Kidney (tissue), 13 donors: ENCODE measurements at regions not wholly inside any gene's neighbourhood (a gene's known extent, or its start where the extent isn't known, plus 50 kb on each side); places are given as distances from the start of the nearest gene placed in this dataset.

Experiments used
- DNase-seq, 5 donors: peaks; one replicate each; pipeline ENCODE4 v3.0.0-alpha.2; 2013 to 2020
- FAIRE-seq: peaks from 2 replicates; lab custom pipeline; 2012; peaks lifted over from hg19 to GRCh38; lab: Jason Lieb, UNC
- H3K27ac ChIP-seq, 2 donors: one replicate each; pipeline ENCODE4 v1.7.0; 2013; ENCODE audit warnings: low read depth in 2 of 2, low read length in 2 of 2, inconsistent platforms in 1 of 2
- H3K27me3 ChIP-seq: one replicate; pipeline ENCODE4 v1.7.1; 2013; ENCODE audit warnings: low read length, inconsistent platforms; ENCODE audit not compliant: control insufficient read depth, insufficient read depth
- H3K36me3 ChIP-seq, 3 donors: one replicate each; pipeline versions ENCODE4 v1.7.0 to v1.7.1; 2013; ENCODE audit warnings: low read length in 3 of 3, control low read depth in 1 of 3, inconsistent platforms in 1 of 3; ENCODE audit not compliant: insufficient read depth in 3 of 3, control insufficient read depth in 2 of 3
- H3K4me1 ChIP-seq, 3 donors: one replicate each; pipeline versions ENCODE4 v1.7.0 to v1.7.1; 2013; ENCODE audit warnings: low read length in 3 of 3, inconsistent platforms in 1 of 3, low read depth in 1 of 3; ENCODE audit not compliant: control insufficient read depth in 2 of 3, insufficient read depth in 2 of 3
- H3K4me3 ChIP-seq, 3 donors: one replicate each; pipeline versions ENCODE4 v1.7.0 to v1.8.1; 2013; ENCODE audit warnings: low read length in 3 of 3, control low read depth in 1 of 3, inconsistent platforms in 1 of 3
- H3K9ac ChIP-seq, 3 donors: one replicate each; pipeline versions ENCODE4 v1.7.0 to v1.7.1; 2013; ENCODE audit warnings: low read length in 3 of 3, control low read depth in 1 of 3, inconsistent platforms in 1 of 3
- H3K9me3 ChIP-seq, 3 donors: one replicate each; pipeline versions ENCODE4 v1.7.0 to v1.7.1; 2013; ENCODE audit warnings: low read length in 3 of 3, control low read depth in 1 of 3, inconsistent platforms in 1 of 3; ENCODE audit not compliant: control insufficient read depth in 2 of 3, insufficient read depth in 1 of 3
- intact Hi-C: fragments of 100-400 bp; cut with DNase I; formaldehyde crosslinking; loops from one replicate; pipeline ENCODE4 v1.11.1; 2022
- TF ChIP-seq, protein P1 (sequence below): IDR thresholded peaks from 3 replicates; pipeline ENCODE4 v1.5.1; 2012; ENCODE audit warnings: mild to moderate bottlenecking, moderate library complexity, borderline replicate concordance; ENCODE audit not compliant: insufficient read depth; ENCODE audit errors: extremely low read depth
- donor health status: control.
- donor health status: control.
- donor health status: control.
- donor health status: control.
- donor health status: control.
- donor health status: DM: yes; HTN: yes; CAD: no.
- donor health status: Normal renal cell carcinoma (clear cell type).

DNA sequence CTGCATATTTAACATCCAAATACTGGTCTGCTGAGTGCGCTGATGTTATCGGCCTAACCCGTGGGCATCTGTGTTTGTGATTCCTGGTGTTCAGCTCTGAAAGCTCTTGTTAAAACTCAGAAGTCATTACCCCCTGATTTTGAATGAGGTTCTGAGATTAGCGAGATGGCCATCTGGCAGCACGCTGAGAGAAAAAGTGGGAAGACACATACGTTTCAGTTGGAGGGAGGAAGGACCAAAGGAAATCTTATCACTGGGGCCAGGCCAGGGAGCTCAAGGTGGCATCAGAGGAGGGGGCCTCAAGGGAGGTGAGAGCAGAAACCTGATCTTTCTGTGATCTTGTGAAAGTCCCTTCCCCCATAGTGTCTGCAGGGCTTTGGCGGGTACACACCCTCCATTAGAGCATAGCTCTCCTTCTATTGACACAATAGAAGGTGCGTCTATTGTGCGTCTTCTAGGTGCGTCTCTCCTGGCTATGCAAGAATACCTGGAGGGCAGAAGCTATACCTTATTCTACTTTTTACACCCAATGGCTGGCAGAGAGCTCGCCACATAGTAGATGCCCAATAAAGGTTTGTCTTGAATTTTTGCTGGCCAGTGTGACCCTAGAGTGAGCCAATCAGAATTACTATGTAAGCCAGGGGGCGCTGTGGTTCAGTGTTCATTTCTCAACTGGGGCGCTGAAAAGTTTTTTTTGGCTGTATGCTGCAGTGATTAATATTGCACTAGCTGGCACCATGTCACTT is 182.4 kb downstream of the SHQ1 start:
- DNase-seq, result peak in 1 of 5 donors; percentile 40
- FAIRE-seq, result no peak
- Histone ChIP-seq H3K27me3 (no peaks in the 10 kb centered on the region), H3K9me3 (no peaks in the 10 kb centered on the region), H3K27ac (no peak overlapping the region), H3K36me3 (no peaks in the 10 kb centered on the region), H3K4me1 (no peaks in the 10 kb centered on the region), H3K4me3 (no peak overlapping the region), H3K9ac (no peak overlapping the region)
- intact Hi-C loops, result no loop called here
- TF ChIP-seq, protein P1, sequence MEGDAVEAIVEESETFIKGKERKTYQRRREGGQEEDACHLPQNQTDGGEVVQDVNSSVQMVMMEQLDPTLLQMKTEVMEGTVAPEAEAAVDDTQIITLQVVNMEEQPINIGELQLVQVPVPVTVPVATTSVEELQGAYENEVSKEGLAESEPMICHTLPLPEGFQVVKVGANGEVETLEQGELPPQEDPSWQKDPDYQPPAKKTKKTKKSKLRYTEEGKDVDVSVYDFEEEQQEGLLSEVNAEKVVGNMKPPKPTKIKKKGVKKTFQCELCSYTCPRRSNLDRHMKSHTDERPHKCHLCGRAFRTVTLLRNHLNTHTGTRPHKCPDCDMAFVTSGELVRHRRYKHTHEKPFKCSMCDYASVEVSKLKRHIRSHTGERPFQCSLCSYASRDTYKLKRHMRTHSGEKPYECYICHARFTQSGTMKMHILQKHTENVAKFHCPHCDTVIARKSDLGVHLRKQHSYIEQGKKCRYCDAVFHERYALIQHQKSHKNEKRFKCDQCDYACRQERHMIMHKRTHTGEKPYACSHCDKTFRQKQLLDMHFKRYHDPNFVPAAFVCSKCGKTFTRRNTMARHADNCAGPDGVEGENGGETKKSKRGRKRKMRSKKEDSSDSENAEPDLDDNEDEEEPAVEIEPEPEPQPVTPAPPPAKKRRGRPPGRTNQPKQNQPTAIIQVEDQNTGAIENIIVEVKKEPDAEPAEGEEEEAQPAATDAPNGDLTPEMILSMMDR, result peak; percentile 45

DNA sequence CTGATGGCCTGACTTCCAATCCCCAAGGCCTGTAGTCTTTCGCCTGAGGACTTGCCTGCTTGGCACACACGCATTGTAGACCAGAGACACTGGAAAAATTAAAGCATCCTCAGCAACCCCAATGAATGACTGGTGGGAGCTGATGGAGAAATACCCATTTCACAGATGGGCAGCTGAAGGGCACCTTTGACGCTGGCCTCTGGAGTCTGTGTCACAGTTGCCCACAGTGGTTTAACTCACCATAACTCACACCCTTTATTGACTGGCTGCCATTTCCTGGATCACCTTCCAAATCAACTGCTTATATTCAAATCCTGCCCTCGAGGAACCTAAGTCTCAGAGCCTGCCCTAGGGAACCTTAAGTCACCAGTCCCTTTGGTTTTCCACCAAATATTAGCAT is 183.1 kb downstream of the SHQ1 start:
- no peak for DNase-seq
- H3K9me3 ChIP-seq, result no peaks in the 10 kb centered on the region
- H3K36me3 ChIP-seq, result no peaks in the 10 kb centered on the region
- H3K4me1 ChIP-seq, result no peaks in the 10 kb centered on the region
- no peaks in the 10 kb centered on the region for H3K27me3 ChIP-seq
- TF ChIP-seq, protein P1, result no peak
- intact Hi-C loops, result no loop called here
- no peak overlapping the region for H3K27ac ChIP-seq
- FAIRE-seq, result no peak
- H3K9ac ChIP-seq, result no peak overlapping the region
- H3K4me3 ChIP-seq, result no peak overlapping the region

DNA sequence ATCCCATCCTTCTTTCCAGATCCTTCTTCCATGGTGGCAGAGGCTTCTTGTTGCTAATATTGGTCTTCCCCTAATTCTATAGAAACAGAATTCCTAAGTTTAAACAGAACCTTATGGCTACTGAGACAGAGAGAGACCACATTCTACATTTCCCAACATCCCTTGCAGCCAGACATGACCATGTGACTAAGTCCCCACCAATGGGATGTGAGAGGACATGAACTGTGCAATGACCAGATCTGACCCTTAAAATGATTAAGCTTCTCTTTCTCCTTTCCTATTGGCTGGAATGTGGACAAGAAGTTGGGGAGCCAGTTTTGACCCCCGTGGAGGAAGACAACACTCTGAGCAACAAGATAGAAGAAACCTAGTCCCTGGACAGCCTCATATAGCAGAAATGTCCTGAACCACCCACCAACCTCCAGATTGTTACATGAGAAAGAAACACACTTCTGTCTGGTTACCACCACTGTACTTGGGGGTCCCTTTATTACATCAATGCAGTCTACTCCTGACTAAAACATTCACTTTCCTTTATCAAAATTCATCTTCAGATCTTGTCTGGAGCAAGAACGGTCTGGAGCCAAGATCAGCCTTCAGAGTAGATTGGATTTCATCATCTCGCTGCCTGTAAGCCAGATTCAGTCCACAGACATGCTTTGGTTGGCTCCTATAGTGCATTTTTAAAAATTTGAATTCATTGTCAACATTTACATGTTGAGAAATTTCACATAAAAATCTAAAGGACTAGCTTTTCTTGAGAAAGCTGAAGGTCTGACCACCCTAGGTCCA is 183.9 kb downstream of the SHQ1 start:
- no peaks in the 10 kb centered on the region for H3K27me3 ChIP-seq
- no peaks in the 10 kb centered on the region for H3K36me3 ChIP-seq
- H3K9ac ChIP-seq, result no peak overlapping the region
- H3K4me3 ChIP-seq, result no peak overlapping the region
- TF ChIP-seq, protein P1, result no peak
- no peaks in the 10 kb centered on the region for H3K4me1 ChIP-seq
- intact Hi-C loops, result no loop called here
- DNase-seq, result no peak
- no peak for FAIRE-seq
- no peaks in the 10 kb centered on the region for H3K9me3 ChIP-seq
- no peak overlapping the region for H3K27ac ChIP-seq
